ENCODE measurements at regions not wholly inside any gene's neighbourhood (a gene's known extent, or its start where the extent isn't known, plus 50 kb on each side); places are given as distances from the start of the nearest gene placed in this dataset.

- no peak for TF ChIP-seq CTCF (IDR thresholded peaks at IDR 0.05)
- TF ChIP-seq POLR2A (IDR thresholded peaks at IDR 0.05) = no peak
These were observed 424.6 kb upstream of the GBE1 start for GRCh38 chr3:82186017-82186416.

Measured in heart left ventricle (tissue), 13 donors.